GM18511 (cell line): ENCODE measurements at regions not wholly inside any gene's neighbourhood (a gene's known extent, or its start where the extent isn't known, plus 50 kb on each side); places are given as distances from the start of the nearest gene placed in this dataset.
"Not testable (repeated sequence)": the region's sequence is repeated elsewhere in the genome, so short reads cannot be mapped to it uniquely, and the experiment has no call there.

ENCODE experiments used
- ATAC-seq: cut with Tn5 transposase; IDR thresholded peaks from one replicate; pipeline ENCODE4 v1.9.1; 2021; ENCODE audit warnings: mild to moderate bottlenecking, moderate library complexity; ENCODE audit not compliant: unreplicated experiment

DNA sequence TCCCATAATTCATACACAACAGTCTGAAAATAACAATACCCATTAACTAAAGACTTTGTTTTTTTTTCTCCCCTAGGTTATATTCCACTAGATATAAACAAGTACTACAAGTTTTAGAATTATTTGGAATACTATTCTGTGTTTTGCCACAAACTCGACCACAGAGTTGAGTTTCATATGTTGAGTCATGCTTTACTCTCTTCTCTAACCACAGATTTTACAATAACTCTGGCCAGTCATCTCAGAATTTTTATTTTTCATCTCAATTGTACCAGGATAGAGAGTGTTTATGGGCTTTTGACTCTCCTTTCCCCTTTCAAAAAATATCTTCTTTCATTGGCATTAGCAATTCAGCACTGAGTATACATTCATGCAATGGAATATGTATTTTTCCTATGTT lies 348.7 kb upstream of the GALNT5 start:
- ATAC-seq: peak; percentile 90

DNA sequence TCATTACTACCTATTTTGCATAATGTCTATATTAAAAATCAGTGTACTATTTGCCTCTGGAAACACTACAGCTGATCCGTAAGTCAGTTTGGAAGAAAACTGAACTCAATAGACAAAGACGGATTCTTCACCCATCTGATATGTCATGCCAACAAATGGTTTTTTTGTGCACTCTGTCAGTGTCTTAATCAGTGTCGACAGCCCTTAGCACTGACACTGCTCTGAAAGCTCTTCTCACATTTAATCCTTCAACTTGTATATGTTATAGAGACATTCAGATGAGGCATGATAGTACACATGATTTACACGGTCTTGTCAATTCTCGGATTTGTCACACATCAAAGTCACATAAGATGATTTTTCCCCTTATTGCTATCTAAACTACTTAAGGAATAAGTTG lies 347.5 kb upstream of the GALNT5 start:
- ATAC-seq: no peak

DNA sequence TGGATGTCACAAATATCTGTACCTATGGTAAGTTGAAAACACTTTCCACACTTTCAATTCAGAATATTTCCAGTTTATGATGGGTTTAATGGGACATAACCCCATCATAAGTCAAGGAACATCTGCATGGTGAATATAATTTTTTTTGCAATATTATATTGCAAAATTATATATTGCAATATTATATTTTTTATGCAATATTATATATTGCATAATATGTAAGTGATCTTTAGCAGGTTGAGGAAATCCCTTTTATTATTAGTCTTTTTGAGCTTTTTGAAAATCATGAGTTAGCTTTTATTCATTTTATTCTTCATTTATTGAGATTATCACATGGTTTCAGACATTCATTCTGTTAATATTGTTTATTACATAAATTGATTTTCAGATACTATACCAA lies 342.2 kb upstream of the GALNT5 start:
- ATAC-seq: no peak

DNA sequence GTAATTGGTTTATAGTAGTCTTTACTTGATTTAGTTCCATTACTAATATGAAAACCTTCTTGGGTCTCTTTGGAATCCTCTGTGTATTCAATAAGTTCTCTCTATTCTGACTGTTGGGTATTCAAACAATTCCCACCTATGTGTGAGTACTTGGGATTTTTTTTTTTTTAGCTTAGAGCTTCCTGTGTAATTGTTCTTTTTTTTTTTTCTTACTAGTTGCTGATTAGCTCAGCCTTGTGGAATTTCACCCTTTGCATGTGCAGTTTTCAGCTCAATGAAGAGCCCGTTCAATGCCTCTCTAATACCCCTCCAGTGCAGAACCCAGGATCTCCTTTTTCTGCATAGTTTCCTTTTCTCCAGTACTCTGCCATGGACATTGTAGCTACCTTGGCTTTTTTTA lies 339.1 kb upstream of the GALNT5 start:
- no peak for ATAC-seq

DNA sequence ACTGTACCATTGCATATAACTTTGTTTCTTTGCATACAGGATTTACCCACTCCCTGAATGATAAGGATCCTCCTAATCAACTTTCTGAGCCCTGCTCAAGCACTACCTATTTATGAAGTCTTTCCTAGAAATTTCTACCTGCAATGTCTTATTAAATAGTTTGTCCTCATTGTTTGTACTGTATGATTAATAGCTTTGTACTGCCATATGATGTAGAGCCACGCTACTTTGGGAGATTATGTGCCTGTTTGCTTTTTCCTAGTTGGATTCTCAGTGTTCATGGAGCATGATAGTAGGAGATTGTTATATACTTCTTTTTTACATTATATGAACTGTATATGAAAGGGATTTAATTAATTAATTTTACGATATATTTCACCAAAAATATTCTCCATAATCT lies 327.1 kb upstream of the GALNT5 start:
- ATAC-seq: no peak

DNA sequence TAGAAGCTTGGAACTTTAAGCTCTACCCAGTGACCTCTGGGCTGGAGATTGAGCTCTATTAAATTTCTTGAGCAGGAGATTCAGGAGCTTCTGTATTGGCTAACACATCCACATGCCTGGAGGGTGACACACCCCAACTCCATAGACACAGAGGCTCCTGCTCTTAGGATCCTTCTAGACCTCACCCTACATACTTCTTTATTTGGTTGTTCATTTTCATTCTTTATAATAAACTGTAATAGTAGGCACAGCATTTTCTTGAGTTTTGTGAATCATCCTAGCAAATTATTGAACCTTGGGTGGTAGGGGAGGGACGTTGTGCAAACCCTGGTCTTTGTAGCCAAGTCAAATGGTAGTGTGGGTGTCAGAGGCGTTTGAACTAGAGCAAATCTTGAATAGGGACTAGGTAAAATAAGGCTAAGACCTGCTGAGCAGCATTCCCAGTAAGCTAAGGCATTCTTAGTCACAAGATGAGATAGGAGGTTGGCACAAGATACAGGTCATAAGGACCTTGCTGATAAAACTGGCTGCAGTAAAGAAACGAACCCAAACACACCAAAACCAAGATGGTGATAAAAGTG lies 323.8 kb upstream of the GALNT5 start:
- ATAC-seq: no peak

DNA sequence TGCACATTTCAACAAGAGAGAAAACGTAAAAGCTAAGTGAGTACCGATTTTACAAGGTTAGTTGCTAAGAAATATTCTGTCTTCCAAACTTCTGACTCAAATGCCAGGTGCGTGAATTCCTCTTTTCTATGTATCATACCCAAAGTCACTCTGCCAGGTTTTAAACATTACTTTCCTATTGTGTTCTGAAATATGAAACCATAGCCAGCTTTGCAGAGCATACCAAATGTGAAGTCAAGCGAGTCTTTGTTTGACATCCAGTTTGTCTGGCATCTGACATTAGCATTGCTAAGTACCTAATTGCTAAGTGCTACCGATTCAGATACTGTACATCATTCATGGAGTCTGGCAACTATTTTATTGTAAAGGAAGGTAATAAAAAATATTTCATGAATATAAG lies 321.9 kb upstream of the GALNT5 start:
- ATAC-seq: no peak

DNA sequence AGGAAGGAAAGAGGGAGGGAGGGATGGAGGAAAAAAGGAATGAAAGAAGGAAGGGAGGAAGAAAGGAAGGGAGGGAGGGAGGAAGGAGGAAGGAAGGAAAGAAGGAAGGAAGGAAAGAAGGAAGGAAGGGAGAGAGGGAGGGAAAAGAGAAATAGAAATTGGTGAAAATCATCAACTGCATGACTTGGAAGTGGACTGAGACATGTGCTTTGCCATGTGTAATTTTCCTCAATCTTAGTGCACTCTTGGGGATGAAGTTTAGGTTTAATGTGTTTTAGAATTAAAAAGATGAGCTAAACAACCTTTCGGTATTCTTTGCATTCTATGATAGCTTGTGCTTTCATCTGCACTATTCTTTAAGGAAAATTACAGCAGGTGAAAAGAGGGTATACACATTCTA lies 320.1 kb upstream of the GALNT5 start:
- ATAC-seq: no peak

DNA sequence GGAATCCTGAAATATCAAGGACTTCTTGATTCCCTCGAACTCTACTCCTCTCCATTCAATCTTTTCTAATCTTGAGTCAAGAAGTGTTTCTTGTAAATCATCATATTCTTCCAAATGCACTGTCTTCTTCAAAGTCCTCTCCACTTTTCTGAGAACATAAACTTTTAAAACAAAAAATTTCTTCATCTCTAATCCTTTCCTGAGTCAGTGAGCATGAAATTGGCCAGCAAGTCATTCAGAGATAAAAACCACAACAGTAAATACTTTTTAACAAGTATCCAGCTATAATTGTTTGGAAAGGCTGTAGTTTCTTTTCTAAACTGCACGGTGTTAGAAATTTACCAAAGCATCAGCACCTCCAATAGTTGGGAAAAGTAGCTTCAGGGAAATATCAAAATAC lies 312.6 kb upstream of the GALNT5 start:
- no peak for ATAC-seq

DNA sequence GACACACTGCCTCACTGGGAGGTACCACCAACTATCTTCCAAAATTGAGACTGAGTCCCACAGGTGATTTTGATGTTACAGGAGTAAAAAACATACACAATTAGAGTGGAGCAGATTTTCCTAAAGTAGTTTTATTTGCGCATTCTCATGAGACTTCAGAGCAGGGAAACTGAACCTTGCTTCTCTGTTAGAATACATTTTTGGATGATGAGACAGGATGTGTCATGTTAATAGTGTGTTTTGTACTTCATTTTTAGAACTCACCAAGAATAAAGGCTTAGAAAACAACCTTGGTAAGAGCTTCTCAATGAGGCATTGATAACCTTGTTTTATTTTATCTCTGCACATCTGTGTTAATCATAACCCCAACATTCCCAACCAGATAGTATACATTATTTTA lies 310.2 kb upstream of the GALNT5 start:
- ATAC-seq: no peak

DNA sequence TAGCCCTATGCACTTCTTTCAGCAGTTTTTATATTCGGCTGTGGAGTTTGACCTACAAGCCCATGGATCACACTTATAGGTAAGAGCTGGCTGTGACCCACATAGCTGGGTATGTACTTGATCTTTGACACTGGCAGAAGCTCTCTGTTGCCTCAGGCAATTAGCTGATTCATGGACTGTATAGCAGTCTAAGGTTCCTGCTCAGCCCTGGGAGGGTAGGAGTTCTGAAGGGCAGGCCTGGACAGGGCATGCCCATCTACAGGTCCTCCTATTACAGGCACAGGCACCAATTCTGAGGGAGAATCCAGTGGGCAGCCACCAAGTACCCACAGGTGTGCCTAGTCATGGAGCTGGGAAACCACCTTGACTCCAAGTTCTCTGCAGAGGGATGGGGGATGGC lies 301.8 kb upstream of the GALNT5 start:
- ATAC-seq: no peak

DNA sequence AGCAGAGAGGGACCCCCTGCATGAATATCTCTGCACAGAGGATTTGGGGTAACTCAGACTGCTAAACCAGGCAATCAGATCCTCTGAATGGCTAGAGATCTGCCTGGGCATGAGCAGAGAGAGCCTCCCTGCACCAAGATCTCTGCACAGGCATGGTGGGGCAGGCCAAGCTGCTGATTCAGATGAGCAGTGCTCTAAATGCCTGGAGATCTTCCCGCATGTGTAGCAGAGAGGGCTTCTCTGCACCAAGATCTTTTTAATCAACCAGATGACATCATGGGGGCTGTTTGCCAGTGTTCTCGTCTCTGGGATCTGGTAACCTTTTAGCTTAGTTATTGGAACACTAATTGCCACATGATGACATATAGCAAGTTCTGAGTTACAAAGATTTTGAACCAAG lies 301.3 kb upstream of the GALNT5 start:
- ATAC-seq: no peak

DNA sequence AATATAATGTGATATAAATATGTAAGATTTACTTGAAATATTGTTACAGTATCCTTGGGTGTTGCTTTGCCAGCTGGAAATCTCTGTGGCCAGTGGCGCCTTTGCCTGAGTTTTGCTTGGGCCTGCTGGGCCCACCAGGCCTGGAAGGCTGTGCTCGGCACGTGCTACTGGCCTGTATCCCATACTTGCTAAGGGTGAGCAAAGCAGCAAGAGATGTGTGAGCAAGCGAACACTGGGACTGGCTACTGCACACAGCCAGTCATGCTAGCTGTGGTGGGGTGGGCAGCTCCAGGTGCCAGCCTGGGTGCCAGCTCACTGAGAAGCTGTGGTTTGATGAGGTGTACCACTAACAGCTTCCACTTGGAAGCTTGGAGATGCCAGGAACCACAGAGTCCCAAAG lies 299.1 kb upstream of the GALNT5 start:
- no peak for ATAC-seq

DNA sequence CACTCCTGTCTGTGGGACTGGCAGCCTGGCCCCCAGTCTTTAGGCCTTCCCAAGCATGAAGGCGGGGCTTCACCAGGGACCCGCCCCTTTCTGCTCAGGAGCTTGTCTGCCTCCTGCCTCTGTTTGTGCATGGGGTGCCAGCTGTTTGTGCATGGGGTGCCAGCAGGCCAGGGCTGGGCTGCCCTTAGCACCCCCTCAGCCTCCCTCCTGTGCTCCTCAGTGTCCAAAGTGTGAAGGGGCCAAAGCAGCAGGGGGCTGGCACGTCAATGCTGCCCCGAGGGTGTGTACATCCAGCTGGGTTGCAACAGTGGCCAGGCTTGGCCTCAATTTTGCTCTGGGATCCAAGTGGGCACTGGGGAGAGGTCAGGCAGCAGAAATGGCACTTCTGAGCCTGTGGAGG lies 298.0 kb upstream of the GALNT5 start:
- no peak for ATAC-seq

DNA sequence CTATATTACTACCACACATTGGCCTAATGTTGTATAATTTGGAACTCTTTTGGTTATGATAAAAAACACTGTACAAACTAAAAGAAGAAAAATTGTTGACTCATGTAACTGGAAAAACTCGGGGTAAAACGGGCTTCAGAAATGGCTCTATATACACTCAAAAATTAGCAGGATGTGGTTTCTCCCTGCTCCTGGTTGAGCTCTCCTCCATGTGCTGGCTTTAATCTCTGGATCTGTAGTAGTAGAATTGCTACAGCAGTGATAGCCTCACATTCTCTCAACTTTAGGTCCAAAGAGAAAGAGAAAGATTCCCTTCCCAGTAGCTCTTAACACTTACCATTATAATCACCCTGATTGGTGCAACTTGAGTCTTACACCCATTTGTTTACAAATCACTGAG lies 274.9 kb upstream of the GALNT5 start:
- no peak for ATAC-seq

DNA sequence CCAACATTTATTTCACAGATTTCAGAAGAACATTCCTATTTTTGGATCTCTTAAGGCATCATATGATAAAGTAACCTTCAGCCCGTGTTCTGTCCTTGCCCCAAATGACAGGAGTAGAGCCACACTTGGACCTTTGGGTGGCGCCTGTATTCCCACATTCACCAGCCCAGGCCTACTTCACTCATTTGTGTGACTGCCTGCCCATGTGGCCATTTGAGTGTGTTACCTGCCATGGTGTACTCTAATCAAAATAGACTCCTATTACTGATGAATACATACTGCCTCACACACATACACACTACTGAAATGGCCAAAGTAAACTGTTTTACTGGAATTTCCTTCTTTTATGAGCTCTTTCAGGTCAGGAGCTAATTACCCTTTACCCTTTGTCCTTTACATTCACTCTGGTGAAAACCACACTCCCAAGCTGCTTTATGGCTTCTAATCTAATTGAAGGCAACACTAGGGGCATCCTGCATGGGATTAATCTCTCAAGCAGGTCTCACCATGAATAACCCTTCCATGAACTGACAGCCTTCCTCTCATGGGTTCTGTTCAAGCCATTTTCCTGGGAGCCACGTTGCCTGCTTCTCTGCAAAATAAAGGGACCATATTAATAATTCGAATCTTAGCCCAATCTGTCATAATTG lies 271.0 kb upstream of the GALNT5 start:
- no peak for ATAC-seq

DNA sequence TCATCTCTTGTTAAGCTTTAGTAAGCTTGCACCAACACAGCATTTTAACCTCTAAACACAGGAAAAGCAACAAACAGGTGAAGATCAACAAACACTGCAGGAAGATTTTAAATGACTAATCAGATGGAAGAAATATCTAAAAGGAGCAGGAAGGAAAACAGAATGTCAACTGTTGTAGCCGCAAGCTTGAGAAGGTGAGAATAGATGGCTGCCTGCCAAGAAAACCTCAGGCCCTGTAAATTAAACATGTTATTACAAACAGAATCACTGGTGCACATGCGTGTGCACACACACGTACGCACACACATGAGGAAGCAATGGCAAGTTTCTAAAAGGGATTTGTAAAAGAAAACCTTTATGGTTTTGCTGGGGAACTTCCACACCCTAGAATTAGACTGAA lies 257.8 kb upstream of the GALNT5 start:
- ATAC-seq: no peak

DNA sequence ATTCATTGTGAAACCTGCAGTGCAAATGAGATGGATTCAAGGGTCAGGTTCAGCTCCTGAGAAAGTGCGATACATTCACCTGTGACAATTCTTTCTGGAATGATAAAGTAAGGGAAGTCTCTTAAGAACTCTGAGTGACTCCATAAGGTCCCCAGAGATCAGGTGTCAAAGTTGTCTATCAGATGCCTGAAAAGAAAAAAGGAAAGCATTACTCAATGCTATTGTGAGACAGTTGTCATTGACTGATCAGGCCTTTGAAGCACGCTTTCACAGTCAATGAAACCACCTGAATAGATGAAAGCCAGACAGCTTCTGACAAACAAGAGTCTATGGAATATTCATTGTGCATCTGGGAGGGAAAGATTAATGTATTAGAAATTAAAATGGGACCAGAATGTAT lies 252.7 kb upstream of the GALNT5 start:
- no peak for ATAC-seq

DNA sequence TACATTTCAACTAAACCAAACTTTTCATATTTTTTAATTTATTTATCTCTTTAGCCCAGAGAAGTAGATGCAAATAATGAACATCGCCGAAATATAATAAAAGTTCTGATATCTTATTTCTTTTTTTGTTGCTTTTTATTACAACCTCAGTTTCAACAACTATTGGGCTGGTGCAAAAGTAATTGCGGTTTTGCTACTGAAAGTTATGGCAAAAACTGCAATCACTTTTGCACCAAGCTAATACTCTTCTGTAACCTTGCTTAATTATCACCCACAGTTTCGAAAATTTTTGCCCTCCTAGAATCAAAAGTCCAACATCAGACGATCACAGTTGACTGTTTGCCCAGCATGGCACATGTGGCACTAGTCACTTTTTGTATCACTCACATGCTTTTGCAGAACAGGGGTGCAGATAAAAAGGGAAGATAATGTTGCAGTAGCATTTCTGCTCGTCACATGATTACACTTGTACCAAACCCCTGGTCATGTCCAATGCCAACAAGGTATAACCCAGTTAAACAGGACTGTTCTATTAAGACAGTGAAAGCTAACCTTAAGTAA lies 242.4 kb upstream of the GALNT5 start:
- ATAC-seq: no peak

DNA sequence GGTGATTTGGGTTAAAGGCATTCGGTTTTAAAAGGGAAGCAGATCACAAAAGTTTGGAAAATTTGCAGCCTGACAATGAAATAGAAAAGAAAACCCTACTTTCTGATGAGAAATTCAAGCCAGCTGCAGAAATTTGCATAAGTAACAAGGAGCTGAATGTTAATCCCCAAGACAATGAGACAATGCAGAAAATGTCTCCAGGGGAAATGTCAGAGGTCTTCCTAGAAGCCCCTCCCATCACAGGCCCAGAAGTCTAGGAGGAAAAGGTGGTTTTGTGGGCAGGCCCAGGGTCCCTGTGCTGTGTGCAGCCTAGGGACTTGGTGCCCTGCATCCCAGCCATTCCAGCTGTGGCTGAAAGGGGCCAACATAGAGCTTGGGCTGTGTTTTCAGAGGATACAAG lies 234.2 kb upstream of the GALNT5 start:
- ATAC-seq: not testable (repeated sequence)

DNA sequence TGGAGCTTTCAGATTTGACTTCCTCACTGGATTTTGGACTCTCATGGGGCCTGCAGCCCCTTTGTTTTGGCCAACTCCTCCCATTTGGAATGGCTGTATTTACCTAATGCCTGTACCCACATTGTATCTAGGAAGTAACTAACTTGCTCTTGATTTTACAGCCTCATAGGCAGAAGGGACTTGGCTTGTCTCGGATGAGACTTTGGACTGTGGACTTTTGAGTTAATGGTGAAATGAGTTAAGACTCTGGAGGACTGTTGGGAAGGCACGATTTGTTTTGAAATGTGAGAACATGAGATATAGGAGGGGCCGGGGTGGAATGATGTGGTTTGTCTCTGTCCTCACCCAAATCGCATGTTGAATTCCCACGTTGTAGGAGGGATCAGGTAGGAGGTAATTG lies 233.4 kb upstream of the GALNT5 start:
- ATAC-seq: no peak

DNA sequence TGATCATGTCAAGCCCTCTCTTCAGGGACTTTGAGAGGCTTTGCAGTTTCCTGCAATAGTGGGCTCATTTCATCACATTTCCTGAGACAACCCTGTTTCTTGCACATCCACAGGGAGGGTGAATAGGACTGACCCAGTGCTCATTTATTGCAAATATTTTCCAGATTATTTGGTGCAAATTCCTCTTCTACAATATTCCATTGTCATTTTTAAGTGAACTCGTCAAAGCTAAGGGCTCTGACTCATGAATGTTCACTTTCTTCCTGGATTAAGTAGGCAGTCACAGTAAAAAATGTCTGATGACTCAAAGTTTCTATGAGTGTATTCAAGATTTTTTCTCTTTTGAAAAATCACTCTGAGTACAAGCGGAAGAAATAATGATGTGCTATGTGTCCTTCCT lies 225.5 kb upstream of the GALNT5 start:
- ATAC-seq: no peak

DNA sequence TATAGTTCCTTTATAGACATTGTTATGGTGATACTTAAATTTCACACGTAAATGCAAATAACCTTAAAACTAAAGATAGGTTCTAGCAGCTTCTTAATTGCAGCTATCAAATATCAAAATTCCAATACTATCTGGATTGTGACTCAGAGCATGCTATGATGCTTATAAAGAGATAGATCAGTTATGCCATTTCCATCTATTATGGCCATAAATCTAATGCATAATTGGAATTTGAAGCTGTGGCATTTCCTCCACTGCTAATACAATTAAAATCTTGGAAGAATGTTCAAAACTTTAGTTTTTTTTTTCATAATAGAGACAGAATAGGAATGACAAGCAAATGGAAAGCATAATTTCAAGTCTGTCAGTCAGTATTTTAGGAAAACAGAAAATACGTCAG lies 220.8 kb upstream of the GALNT5 start:
- ATAC-seq: no peak
